Lower leg skin (tissue), 3 donors: ENCODE measurements at regions not wholly inside any gene's neighbourhood (a gene's known extent, or its start where the extent isn't known, plus 50 kb on each side); places are given as distances from the start of the nearest gene placed in this dataset.

Experiments
- CTCF ChIP-seq, 3 donors: fragments of 450-650 bp; IDR thresholded peaks; one replicate each; pipeline ENCODE4 v1.5.1; 2016; ENCODE audit warnings: antibody characterized with exemption in 3 of 3, mild to moderate bottlenecking in 3 of 3, moderate library complexity in 2 of 3
- POLR2A ChIP-seq, 2 donors: fragments of 450-650 bp; IDR thresholded peaks; one replicate each; pipeline ENCODE4 v1.6.1; 2016 to 2017; ENCODE audit warnings: antibody characterized with exemption in 2 of 2, mild to moderate bottlenecking in 1 of 2, moderate library complexity in 1 of 2

DNA sequence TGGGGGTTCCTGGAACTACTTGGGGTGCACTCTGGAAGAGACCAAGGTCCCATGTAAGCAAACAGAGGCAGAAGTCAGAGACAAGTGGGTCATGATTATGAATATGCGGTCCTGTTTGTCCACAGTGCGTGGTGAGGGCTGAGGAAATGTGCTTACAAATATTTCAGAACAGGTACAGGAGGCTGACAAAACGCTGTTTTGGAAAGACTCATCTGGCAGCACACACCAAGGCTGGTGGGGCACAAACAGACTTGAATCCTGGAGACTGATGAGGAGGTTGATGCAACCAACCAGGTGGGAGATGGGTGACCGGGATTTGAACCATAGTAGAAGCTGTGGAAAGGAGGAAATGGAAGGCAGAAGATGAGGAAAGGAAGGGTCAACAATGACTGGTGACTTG, 83.8 kb downstream of the ADRB2 start:
- TF ChIP-seq POLR2A (IDR thresholded peaks at IDR 0.05) (no peak), CTCF (IDR thresholded peaks at IDR 0.05) (no peak)
